Prostate gland (tissue), 2 donors: ENCODE measurements at regions not wholly inside any gene's neighbourhood (a gene's known extent, or its start where the extent isn't known, plus 50 kb on each side); places are given as distances from the start of the nearest gene placed in this dataset.

Experiments
- DNase-seq: peaks from one replicate; pipeline ENCODE4 v3.0.0-alpha.2; 2019; ENCODE audit warnings: low spot score
- H3K27ac ChIP-seq, 2 donors: fragments of 200-600 bp; sonication (generic); 2 replicates each; pipeline ENCODE4 v1.5.1; 2017 to 2019
- H3K27me3 ChIP-seq: fragments of 200-600 bp; sonication (generic); replicated peaks from 2 replicates; pipeline ENCODE4 v1.5.1; 2019; ENCODE audit not compliant: insufficient read depth
- H3K36me3 ChIP-seq, 2 donors: fragments of 200-600 bp; sonication (generic); 1 replicate in 1 of 2; 2 replicates in 1 of 2; pipeline versions ENCODE4 v1.5.1 to v1.8.1; 2017 to 2019
- H3K4me1 ChIP-seq: fragments of 200-600 bp; sonication (generic); replicated peaks from 2 replicates; pipeline ENCODE4 v1.5.1; 2019
- H3K4me3 ChIP-seq, 2 donors: fragments of 200-600 bp; sonication (generic); 2 replicates each; pipeline ENCODE4 v1.5.1; 2017 to 2019
- H3K9me3 ChIP-seq: fragments of 200-600 bp; sonication (generic); 2 replicates; pipeline ENCODE4 v1.5.1; 2017
- CTCF ChIP-seq, 4 experiments: fragments of 200-600 bp in 2 of 4; fragments of 450-650 bp in 2 of 4; sonication (generic) in 2 of 4; IDR thresholded peaks; 1 replicate in 3 of 4; 2 replicates in 1 of 4; pipeline ENCODE4 v1.5.1; 2016 to 2019; ENCODE audit warnings: antibody characterized with exemption in 4 of 4, mild to moderate bottlenecking in 2 of 4, moderate library complexity in 2 of 4
- POLR2A ChIP-seq: fragments of 450-650 bp; IDR thresholded peaks from one replicate; pipeline ENCODE4 v1.6.1; 2016; ENCODE audit warnings: antibody characterized with exemption, mild to moderate bottlenecking
- POLR2AphosphoS5 ChIP-seq: sonication (generic); formaldehyde crosslinking; IDR thresholded peaks from one replicate; pipeline ENCODE4 v1.6.1; 2017; ENCODE audit warnings: antibody characterized with exemption
- WGBS: methylation state at CpG from one replicate; pipeline ENCODE4 v1.1.5; 2018; 5-methylcytosine and 5-hydroxymethylcytosine counted together
- intact Hi-C: fragments of 100-400 bp; cut with DNase I; formaldehyde crosslinking; loops from one replicate; pipeline ENCODE4 v1.14.2; 2022

GRCh38 chr6:23306251-23306950 lies 737.0 kb downstream of the HDGFL1 start:
- no peaks in the 10 kb centered on the region for H3K36me3 ChIP-seq
- TF ChIP-seq POLR2AphosphoS5 (no peak), CTCF (IDR thresholded peaks at IDR 0.05) (no peak), POLR2A (no peak)
- 67% methylated on average over 2 of the region's 2 CpGs for WGBS
- no peaks in the 10 kb centered on the region for H3K4me1 ChIP-seq
- H3K4me3 ChIP-seq: no peak overlapping the region
- no peaks in the 10 kb centered on the region for H3K9me3 ChIP-seq
- no peak overlapping the region for H3K27ac ChIP-seq
- no peak for DNase-seq
- intact Hi-C loops: no loop called here
- H3K27me3 ChIP-seq: no peaks in the 10 kb centered on the region

GRCh38 chr6:23307516-23307915 lies 738.1 kb downstream of the HDGFL1 start:
- intact Hi-C loops: no loop called here
- Histone ChIP-seq H3K27ac (no peak overlapping the region), H3K9me3 (no peaks in the 10 kb centered on the region), H3K27me3 (no peaks in the 10 kb centered on the region), H3K4me1 (no peaks in the 10 kb centered on the region), H3K36me3 (no peaks in the 10 kb centered on the region), H3K4me3 (no peak overlapping the region)
- 70% methylated on average over 4 of the region's 4 CpGs for WGBS
- TF ChIP-seq CTCF (IDR thresholded peaks at IDR 0.05): no peak
- no peak for TF ChIP-seq POLR2A
- TF ChIP-seq POLR2AphosphoS5: no peak
- no peak for DNase-seq

GRCh38 chr6:23308166-23308565 lies 738.8 kb downstream of the HDGFL1 start:
- TF ChIP-seq POLR2AphosphoS5 (peak; percentile 37), CTCF (IDR thresholded peaks at IDR 0.05) (no peak)
- intact Hi-C loops: no loop called here
- no peaks in the 10 kb centered on the region for H3K9me3 ChIP-seq
- WGBS: 36% methylated on average over 3 of the region's 3 CpGs
- H3K4me1 ChIP-seq: no peaks in the 10 kb centered on the region
- peak; percentile 16 for DNase-seq
- no peak overlapping the region for H3K4me3 ChIP-seq
- H3K27ac ChIP-seq: no peak overlapping the region
- H3K27me3 ChIP-seq: no peaks in the 10 kb centered on the region
- H3K36me3 ChIP-seq: no peaks in the 10 kb centered on the region

- Histone ChIP-seq H3K27me3 (no peaks in the 10 kb centered on the region), H3K36me3 (no peaks in the 10 kb centered on the region), H3K27ac (no peak overlapping the region), H3K4me3 (no peak overlapping the region), H3K9me3 (no peaks in the 10 kb centered on the region), H3K4me1 (no peaks in the 10 kb centered on the region)
- no peak for DNase-seq
- WGBS: 94% methylated on average over 2 of the region's 2 CpGs
- intact Hi-C loops: no loop called here
- TF ChIP-seq POLR2AphosphoS5 (no peak), POLR2A (no peak), CTCF (IDR thresholded peaks at IDR 0.05) (no peak)
Observed at GRCh38 chr6:23311211-23311610, 741.8 kb downstream of the HDGFL1 start.

GRCh38 chr6:23316131-23316530 lies 746.8 kb downstream of the HDGFL1 start:
- H3K9me3 ChIP-seq: no peaks in the 10 kb centered on the region
- no peaks in the 10 kb centered on the region for H3K4me1 ChIP-seq
- 85% methylated on average over 1 of the region's 1 CpG for WGBS
- no peaks in the 10 kb centered on the region for H3K36me3 ChIP-seq
- no peak for DNase-seq
- intact Hi-C loops: no loop called here
- no peak overlapping the region for H3K4me3 ChIP-seq
- H3K27me3 ChIP-seq: no peaks in the 10 kb centered on the region
- no peak overlapping the region for H3K27ac ChIP-seq
- TF ChIP-seq POLR2AphosphoS5: no peak
- no peak for TF ChIP-seq CTCF (IDR thresholded peaks at IDR 0.05)
- TF ChIP-seq POLR2A: no peak
